Bone marrow (tissue), 2 donors: ENCODE measurements at regions not wholly inside any gene's neighbourhood (a gene's known extent, or its start where the extent isn't known, plus 50 kb on each side); places are given as distances from the start of the nearest gene placed in this dataset.

Experiments used
- DNase-seq, 2 donors: peaks; one replicate each; lab custom pipeline; 2025; lab: John Stamatoyannopoulos, UW

DNA sequence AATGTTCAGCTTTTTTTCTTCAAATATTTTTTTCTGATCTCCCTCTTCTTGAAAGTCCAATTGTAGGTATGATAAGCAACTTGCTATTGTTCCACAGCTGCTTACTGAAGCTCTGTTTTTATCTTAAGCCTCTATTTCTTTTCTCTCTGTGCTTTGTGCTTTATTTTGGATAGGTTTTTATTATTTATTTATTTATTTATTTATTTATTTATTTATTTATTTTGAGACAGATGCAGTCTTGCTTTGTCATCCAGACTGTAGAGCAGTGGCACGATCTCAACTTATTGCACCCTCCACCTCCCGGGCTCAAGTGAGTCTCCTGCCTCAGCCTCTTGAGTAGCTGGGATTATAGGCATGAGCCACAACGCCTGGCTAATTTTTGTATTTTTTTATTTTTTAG is 199.4 kb downstream of the KLF12 start:
- DNase-seq, result no peak

DNA sequence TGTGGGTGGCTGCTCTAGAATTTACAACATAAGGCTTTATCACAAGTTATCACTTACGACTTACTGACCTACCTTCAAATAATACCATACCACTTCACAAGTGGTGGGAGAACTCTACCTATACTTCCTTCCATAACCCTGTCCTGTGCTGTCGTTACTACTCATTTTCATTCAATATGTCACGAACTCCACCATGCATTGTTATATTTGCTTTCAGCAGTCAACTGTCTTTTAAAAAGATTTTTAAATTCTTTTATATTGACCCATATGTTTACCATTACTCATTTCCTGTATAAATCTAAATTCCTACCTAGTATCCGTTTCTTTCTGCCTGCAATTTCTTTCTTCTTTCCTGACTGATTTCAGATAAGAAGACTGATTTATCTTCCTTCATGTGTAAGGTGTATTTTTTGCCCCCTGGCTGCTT is 200.0 kb downstream of the KLF12 start:
- no peak for DNase-seq

DNA sequence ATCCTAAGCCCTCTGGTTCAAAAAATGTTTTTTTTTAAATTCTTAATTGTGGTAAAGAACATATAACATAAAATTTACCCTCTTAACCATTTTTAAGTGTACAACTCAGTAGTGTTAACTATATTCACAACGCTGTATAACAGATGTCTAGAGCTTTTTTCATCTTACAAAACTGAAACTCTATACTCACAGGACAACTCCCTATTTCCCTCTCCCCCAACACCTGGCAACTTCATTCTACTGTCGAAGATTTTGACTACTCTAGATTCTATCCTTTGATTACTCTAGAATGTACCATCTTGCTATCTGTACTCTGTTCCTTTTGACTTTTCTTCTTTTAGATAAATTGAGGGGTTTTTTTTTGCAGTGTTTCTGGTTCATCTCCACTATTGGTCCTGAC is 200.4 kb downstream of the KLF12 start:
- DNase-seq, result no peak

DNA sequence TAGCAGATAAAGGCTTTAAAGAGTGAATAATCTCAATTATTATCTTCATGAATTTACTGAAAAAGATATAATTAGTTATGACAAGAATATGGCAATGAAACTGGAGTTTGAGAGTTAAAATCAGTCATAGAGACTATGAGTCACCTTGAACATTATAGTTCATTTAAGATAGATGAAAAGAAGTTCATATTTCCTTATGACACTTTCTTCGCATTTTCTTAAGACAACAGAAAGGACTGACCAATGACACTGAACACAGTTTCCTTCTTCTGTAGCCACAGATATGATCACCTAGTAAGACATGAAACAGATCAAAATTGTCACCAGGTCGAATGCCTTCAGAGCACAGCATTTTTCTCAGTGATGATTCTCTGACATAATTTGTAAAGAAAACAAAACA is 202.1 kb downstream of the KLF12 start:
- no peak for DNase-seq

DNA sequence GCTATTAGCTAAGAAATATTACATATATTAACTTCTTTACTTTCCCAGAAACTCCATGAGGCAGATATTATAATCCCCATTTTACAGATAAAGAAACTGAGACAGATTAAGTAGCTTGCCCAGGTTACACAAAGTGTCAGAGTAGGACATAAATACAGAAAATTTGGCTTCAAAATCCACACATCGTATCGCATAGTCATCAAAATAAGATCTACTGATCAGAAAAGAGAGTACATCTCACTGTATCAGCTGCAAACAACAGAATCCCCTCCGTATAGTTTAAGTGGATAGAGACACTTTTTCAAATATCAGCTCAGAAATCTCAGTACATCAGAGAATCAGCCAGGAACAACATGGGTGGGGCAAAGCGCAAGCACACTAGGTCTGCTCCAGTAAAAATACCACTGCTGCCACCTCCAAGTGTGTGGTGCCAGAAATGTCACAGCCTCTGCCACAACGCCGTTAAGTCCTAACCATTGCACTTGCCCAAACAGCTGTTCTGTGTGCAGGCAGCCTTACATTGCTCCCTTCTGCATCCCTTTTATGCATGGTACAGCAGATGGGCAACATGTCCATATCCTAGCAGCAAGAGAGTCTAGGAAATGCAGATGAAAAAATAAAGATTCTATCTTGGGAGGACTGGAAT is 204.8 kb downstream of the KLF12 start:
- DNase-seq, result no peak

DNA sequence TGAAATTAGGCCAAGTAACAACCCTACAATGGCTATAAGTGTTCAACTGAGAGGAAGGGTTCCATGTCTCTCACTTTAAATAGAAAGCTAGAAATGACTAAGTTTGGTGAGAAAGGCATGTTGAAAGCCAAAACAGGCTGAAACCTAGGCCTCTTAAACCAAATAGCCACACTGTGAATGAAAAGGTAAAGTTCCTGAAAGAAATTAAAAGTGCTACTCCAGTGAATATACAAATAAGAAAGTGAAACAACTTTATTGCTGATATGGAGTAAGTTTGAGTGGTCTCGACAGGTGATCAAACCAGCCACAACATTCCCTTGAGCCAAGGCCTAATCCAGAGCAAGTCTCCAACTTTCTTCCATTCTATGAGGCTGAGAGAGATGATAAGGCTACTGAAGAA is 209.6 kb downstream of the KLF12 start:
- no peak for DNase-seq

DNA sequence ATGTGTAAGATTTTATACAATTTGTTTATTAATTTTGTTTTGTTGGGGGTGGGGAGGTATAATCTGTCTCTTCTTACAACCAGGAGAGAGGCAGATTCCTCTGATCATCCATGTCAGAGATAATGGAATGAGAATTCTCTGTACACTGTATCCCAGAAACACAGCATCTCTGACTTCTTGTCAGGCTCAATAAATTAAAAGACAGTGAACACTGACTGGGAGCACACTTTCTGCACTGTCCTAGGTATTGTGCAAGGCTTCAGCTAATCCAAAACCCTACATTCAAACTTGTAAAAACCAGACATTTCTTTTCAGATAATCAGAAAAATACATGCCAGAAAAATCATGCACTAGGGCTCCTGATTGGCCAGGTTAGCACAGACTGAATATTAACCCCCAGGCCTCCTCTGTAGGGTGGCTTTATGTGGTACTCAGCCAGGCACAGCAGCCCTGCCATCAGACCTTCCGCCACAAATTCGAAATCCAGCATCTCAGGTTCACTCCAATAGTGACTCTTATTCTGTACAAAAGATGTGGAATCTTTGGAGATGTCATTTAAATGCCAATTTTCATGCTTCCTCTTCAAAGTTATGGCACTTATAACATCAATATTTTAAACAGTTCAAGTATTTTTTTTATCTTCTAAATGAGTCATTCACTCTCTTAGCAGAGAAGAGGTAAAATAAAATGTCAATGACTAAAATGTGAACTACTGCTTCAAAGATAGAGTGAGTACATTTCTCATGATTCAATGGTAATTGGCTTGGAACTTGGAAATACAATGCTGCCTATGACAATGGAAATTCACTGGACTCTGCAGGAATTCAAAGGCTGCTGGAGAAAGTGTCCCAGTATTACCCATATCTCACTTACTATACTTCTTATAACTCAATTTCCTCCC is 211.5 kb downstream of the KLF12 start:
- no peak for DNase-seq

DNA sequence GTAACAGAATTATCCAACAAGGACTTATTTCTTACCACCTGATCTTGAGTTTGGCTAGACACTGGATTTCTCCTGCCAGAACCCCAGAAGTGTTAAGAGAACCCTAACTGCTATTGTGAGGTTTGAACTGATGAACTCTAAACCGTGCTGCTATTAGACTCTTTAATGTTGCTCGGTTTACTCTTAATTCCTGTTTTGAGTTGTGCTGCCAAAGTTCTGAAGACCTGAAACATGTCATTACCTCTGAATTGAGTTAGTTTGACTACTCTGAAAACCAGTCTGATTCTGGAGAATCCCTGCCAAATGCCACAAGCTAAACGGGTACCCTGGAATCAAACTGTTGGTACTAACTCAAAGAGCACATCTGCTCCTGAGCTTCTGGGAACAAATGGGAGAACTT is 215.5 kb downstream of the KLF12 start:
- no peak for DNase-seq

DNA sequence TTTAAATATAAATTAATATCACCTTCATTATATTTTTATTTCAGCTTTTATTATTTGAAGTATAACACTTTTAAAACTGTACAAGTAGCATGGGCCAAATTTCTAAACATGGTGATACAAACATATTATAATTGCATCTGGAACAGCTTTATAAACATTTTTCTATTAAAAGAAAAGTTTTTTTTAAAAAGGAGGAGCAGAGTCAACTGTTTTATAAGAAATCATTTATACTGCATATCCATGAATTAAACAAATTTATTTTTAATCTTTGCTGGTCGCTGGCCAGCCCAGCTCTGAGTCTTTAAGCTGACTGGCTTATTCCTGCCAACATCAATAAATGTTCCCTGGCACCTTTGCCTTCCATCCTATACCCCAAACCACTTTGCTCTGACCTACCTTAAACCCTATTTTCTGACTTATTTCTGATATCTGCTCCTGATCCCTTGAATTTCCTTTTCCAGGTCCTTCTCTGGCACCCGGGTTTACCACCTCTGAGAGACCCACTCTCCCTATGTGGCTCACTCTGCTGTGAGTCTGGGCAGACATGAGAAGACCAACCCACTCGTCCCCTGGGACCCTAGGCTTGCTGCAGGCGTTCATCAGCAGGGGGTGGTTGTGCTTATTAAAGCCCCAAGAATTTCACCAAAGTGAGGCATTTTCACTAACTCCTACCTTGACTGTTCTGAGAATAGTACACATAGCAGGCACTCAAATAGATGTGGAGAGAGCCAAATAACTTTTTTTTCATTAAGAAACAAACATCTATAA is 220.3 kb downstream of the KLF12 start:
- DNase-seq, result no peak

DNA sequence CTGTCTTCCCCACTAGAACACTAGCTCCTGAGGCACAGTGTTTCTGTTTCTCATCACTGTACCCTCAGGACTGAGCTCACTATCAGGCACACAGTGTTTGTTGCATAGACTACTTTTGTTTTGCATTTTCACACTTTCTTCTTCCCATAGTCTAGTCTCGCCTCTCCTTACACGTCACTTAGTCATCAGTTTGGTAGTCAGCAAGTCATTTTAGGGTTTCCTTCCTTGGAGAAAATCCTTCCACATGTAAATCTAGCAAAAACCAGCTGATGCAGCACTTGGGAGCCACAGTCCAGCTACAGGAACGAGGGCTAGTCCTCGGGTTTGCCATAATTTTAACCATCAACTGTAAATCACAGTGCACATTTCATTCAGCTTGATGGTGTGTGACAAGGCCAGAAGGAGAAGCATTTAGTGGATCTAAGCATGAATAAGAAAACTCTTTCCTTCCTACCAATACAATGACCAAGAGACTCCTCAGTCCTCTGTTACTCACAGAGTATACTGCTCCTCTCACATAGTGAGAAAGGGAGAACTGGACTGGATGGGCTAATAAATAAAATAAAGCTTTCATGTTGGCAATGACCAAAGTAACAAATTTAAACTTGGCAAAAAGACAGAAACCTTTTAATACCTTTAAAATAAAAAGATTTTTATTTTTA is 221.0 kb downstream of the KLF12 start:
- DNase-seq, result no peak

DNA sequence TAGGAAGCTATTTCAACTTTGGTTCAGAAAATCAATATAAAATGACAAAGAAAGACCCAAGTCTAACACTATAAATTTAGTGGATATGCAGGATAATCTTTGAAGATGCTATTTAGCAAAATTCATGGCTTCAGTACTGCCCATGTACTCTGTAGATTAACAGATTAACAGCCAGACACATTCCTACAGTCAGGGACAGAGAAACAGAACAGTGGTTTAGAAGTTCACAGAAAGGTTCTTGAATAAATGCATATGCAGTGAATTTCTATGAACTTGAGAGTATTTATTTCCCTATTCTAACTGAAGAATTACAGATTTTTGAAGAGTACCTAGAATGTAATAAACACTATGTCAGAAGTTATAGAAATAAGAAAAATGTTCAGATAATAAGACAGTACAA is 222.8 kb downstream of the KLF12 start:
- DNase-seq, result no peak

DNA sequence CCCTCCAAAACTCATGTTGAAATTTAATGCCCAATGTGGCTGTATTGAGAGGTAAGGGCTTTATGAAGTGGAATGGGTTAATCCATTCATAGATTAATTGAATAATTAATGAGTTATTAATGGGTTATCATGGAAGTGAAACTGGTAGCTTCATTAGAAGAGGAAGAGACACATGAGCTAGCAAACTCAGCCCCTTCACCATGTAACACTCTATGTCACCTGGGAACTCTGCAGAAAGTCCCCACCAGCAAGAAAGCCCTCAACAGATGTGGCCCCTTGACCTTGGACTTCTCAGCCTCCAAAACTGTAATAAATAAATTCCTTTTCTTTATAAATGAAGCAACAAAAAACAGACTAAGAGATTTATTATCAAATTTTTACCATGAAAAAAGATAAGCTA is 223.5 kb downstream of the KLF12 start:
- DNase-seq, result no peak

DNA sequence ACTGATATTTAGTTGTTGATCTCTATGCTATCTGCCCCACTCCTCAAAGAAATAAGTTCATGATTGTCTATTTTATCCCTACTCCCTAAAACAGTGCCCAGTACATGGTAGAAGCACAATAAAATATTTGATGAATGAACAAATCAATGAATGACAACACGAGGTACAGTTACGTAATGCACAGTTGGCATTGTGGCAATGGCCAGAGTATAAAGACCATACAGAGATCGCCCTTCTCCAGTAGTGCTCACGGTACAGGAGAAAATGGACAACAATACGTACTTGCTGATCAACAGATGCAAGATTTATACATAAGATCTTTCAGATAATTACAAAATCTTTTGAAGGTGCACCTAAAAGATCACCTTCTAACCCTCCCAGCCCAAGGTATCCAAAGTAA is 225.4 kb downstream of the KLF12 start:
- DNase-seq, result no peak

DNA sequence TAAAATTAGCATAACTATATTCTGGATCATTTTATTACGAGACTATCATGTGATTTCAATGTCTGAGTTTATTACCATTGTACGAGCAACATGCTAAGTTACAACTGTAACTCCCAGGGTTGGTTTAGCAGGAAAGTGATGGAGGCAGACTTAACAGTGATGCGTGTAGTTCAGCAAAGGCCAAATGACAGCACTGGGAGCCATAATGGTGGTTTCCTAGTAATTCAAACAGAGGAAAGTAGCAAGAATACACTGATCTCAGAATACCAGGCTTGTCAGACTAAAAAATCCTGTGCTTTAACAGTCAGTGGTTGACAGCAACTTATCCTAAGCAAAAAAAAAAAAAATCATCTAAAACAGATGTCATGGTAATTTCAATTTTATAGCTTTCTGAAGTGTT is 229.6 kb downstream of the KLF12 start:
- no peak for DNase-seq

DNA sequence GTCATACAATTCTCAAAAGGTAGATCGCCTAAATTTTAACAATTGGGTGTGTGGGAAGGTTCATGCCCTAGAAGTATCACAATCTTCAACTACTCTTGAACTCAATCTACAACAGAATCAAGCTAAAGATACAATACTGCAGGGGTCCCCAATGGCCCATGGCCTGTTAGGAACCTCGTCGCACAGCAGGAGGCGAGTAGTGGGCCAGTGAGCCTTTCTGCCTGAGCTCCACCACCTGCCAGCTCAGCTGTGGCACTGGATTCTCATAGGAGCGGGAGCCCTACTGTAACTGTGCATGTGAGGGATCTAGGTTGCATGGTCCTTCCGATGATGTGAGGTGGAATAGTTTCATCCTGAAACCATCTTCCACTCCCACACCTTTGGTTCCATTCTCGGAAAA is 230.6 kb downstream of the KLF12 start:
- no peak for DNase-seq

DNA sequence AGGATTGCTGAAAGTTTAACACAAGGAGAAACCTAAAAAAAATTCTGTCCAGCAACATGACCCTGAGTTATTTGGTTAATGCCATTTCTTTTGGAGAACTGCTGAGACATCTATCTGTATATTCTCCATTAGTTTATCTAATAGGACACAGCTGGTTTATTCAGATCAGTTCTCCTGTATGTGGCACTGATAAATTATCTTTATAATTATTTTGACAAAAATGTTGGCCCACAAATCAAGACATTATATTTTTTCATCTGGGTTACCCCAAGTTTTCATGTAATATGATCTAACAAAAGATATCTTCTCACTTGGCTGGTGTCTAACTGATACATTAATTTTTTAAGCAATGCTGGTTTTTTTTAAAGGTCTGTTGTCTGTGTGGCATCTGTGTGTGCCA is 231.4 kb downstream of the KLF12 start:
- no peak for DNase-seq

DNA sequence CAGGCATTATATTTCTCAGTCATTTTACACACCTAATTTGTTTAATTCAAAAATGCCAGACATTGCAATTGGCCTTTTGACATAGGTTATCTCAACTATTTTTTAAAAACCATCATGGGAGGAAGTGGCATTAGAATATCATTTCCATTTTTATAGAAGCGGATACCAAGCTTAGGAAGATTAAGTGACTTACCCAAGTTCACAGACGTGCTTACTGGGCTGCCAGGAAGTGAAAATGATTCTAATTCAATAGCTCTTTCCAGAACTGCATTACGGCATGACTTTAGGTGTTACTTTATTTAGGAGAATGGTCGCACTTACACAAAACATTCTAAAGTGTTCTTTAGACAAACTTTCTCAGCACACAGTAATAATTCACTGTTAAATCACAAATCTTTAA is 231.9 kb downstream of the KLF12 start:
- no peak for DNase-seq

DNA sequence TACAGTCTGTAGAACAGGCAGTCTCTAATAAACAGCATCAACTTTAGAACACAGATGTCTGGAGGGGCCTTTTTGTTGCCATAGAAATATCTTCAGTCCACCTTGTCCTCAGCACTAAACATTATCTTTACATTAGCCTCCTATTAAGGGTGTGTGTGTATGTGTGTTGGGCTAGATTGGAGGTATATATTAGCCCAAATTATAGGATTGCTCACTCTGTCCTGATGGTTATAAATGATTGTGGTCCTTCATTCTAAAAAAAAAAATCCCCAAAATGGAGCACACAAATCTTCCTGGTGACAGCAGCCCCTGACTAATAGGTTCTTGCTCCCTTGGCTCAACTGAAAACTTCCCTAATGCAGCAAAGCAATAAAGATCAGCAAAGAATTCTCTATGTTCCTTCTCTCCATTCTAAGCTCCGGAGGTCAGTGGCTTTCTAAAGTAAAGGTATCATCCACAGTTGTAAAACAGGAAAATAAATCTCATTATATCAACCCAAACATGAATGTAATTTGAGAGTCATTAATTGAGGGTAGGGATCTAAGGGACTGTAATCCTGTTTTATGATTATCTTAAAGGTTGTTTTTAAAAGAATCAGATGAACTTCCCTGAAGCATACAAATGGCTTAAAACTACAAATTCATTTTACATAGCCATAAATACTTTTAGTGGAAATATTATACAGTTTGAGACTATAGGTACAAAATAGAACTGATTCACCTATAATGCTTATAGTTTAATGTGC is 232.7 kb downstream of the KLF12 start:
- no peak for DNase-seq

DNA sequence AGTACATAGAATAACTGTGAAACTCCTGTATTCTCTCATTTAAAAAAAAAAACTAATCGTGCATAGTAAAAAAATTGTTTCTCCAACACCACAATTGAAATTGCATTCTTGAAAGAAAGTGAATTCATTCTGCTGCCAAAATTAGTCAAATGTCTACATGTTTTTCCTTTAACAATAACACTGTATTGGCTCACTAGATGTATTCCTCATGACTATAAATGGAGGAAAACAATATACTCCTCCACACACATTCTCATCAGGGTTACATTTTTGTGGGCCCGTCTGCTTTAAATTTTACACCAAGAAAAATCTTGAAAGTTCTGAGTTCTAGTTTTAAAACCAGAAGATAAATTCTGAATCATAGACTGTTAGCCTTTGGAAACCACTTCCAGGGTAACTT is 233.6 kb downstream of the KLF12 start:
- DNase-seq, result no peak

DNA sequence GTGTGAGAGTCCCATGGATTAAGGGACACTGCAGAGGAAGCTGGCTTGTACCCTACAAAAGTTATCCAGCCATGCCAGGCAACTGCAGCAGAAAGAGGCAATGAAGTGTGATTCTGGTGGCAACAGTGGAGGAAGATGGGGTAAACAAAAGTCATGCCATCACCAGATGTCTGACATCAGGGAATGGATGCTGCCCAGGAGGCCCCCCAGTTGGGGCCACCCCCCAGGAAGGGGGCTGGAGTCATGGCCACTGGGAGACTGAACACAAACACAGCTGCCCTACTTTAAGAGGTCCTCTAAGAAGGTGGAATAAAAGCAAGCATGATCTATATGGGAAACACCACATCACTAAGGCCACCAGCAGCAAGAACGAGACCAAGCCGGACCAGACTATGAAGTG is 235.3 kb downstream of the KLF12 start:
- DNase-seq, result no peak

DNA sequence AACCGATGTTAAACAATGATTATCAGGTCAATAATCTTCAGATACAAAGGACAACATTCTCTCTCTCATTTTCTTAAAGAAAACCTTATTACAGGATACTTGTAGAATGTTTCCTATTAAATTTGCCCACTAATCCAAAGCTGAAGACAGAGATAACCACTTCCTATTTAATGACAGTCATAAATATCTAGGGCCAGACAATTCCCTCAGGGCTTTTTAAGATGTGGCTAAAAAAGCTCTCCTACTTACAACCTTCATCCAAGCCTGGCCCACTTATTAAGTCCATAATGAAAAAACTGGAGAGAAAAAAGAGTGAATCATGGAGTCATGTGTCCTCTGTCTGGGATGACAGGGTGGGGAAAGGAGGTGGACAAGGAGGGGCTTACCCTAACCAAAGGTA is 235.9 kb downstream of the KLF12 start:
- no peak for DNase-seq
